Keratinocyte (primary cell): ENCODE measurements at regions not wholly inside any gene's neighbourhood (a gene's known extent, or its start where the extent isn't known, plus 50 kb on each side); places are given as distances from the start of the nearest gene placed in this dataset.

Experiments
- DNase-seq: peaks from one replicate; pipeline ENCODE4 v3.0.0-alpha.2; 2011; ENCODE audit warnings: low read depth, missing footprints, low spot score
- FAIRE-seq: peaks from 2 replicates; lab custom pipeline; 2011; peaks lifted over from hg19 to GRCh38; lab: Jason Lieb, UNC
- H2AFZ ChIP-seq: 2 replicates; pipeline ENCODE4 v1.6.0; 2012; ENCODE audit warnings: low read length, control low read depth, inconsistent platforms; ENCODE audit not compliant: control insufficient read depth
- H3K27ac ChIP-seq: 2 replicates; pipeline ENCODE4 v1.5.1; 2011; ENCODE audit warnings: low read length; ENCODE audit not compliant: control insufficient read depth, insufficient read depth
- H3K27me3 ChIP-seq: 3 replicates; pipeline ENCODE4 v1.6.0; 2011; ENCODE audit warnings: low read length; ENCODE audit not compliant: control insufficient read depth, insufficient read depth; ENCODE audit errors: extremely low read depth
- H3K36me3 ChIP-seq, 2 experiments: 2 replicates in 1 of 2; 3 replicates in 1 of 2; pipeline ENCODE4 v1.5.1; 2011; ENCODE audit warnings: low read length in 2 of 2, mild to moderate bottlenecking in 1 of 2; ENCODE audit not compliant: control insufficient read depth in 2 of 2, insufficient read depth in 2 of 2; ENCODE audit errors: extremely low read depth in 1 of 2
- H3K4me1 ChIP-seq: 3 replicates; pipeline ENCODE4 v1.5.1; 2011; ENCODE audit warnings: low read length; ENCODE audit not compliant: control insufficient read depth, insufficient read depth; ENCODE audit errors: extremely low read depth
- H3K4me2 ChIP-seq: 3 replicates; pipeline ENCODE4 v1.6.0; 2011; ENCODE audit warnings: low read depth, low read length; ENCODE audit not compliant: control insufficient read depth, insufficient read depth; ENCODE audit errors: extremely low read depth
- H3K4me3 ChIP-seq, 3 experiments: fragments of 200-600 bp in 1 of 3; sonication (generic) in 1 of 3; 2 replicates in 2 of 3; 3 replicates in 1 of 3; pipeline ENCODE4 v1.5.1; 2011 to 2016; ENCODE audit warnings: low read length in 3 of 3, mild to moderate bottlenecking in 3 of 3, control low read depth in 2 of 3, inconsistent platforms in 1 of 3, low read depth in 1 of 3, mixed read lengths in 1 of 3, mixed run types in 1 of 3, moderate library complexity in 1 of 3; ENCODE audit not compliant: control insufficient read depth in 2 of 3, insufficient read depth in 2 of 3; ENCODE audit errors: extremely low read depth in 1 of 3
- H3K79me2 ChIP-seq: 2 replicates; pipeline ENCODE4 v1.6.0; 2012; ENCODE audit warnings: low read length; ENCODE audit not compliant: control insufficient read depth, insufficient read depth
- H3K9ac ChIP-seq: 3 replicates; pipeline ENCODE4 v1.6.0; 2011; ENCODE audit warnings: low read length; ENCODE audit not compliant: control insufficient read depth, insufficient read depth; ENCODE audit errors: extremely low read depth
- H3K9me1 ChIP-seq: 3 replicates; pipeline ENCODE4 v1.6.0; 2011; ENCODE audit warnings: low read length; ENCODE audit not compliant: control insufficient read depth, insufficient read depth; ENCODE audit errors: extremely low read depth
- H3K9me3 ChIP-seq: 2 replicates; pipeline ENCODE4 v1.5.1; 2012; ENCODE audit warnings: low read depth, low read length; ENCODE audit not compliant: control insufficient read depth
- H4K20me1 ChIP-seq: 3 replicates; pipeline ENCODE4 v1.6.0; 2011; ENCODE audit warnings: low read length; ENCODE audit not compliant: control insufficient read depth, insufficient read depth; ENCODE audit errors: extremely low read depth
- EZH2 ChIP-seq: IDR thresholded peaks from one replicate; pipeline ENCODE4 v1.6.1; 2012; ENCODE audit warnings: inconsistent platforms, mild to moderate bottlenecking, low read length, moderate library complexity
- dilution Hi-C: fragments of 300-500 bp; cut with MboI; formaldehyde crosslinking; loops from one replicate; pipeline ENCODE4 v1.7.0; 2020; ENCODE audit warnings: low sequenced_read_pairs; ENCODE audit not compliant: extremely low pct_ligation_motif_present
- TF ChIP-seq, protein P1 (sequence below), 3 experiments: IDR thresholded peaks in 1 of 3; conservative IDR thresholded peaks in 1 of 3; optimal IDR thresholded peaks in 1 of 3; 2 replicates in 2 of 3; 3 replicates in 1 of 3; pipeline versions ENCODE3 to v1.5.1; 2011; ENCODE audit warnings: low read length in 3 of 3, mild to moderate bottlenecking in 3 of 3, moderate library complexity in 2 of 3, control low read depth in 1 of 3, inconsistent platforms in 1 of 3; ENCODE audit not compliant: insufficient read depth in 2 of 3; ENCODE audit errors: extremely low read depth in 1 of 3

DNA sequence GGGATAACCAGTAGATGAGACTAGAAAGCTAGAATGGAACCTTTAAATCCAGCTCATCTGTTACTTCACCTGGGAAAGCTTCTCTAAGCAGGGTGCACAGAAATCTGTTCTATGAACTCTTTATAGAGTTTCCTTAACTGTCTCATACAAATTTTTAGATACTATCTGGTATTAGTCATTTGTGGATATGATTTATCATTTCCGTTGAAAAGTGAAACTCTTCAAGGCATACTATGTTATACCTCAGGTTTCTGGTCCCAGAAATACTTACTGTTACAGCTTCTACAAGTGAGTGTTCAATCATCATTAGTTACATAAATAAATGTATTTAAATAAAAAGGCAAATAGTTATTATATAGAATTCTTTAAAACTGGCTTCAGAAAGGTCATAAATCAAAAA is 298.3 kb upstream of the AGA start:
- peaks cover 17% of the 10 kb centered on the region for H3K4me1 ChIP-seq
- peak overlapping the region in 2 of 3 experiments; percentile 8 to 34 for H3K4me3 ChIP-seq
- H3K79me2 ChIP-seq: no peaks in the 10 kb centered on the region
- no peak for DNase-seq
- H3K36me3 ChIP-seq: no peaks in the 10 kb centered on the region
- no peaks in the 10 kb centered on the region for H3K9me3 ChIP-seq
- dilution Hi-C loops: no loop called here
- no peak for TF ChIP-seq EZH2
- TF ChIP-seq, protein P1, sequence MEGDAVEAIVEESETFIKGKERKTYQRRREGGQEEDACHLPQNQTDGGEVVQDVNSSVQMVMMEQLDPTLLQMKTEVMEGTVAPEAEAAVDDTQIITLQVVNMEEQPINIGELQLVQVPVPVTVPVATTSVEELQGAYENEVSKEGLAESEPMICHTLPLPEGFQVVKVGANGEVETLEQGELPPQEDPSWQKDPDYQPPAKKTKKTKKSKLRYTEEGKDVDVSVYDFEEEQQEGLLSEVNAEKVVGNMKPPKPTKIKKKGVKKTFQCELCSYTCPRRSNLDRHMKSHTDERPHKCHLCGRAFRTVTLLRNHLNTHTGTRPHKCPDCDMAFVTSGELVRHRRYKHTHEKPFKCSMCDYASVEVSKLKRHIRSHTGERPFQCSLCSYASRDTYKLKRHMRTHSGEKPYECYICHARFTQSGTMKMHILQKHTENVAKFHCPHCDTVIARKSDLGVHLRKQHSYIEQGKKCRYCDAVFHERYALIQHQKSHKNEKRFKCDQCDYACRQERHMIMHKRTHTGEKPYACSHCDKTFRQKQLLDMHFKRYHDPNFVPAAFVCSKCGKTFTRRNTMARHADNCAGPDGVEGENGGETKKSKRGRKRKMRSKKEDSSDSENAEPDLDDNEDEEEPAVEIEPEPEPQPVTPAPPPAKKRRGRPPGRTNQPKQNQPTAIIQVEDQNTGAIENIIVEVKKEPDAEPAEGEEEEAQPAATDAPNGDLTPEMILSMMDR (optimal IDR thresholded peaks at IDR 0.05 in 1 of 3, IDR thresholded peaks at IDR 0.05 in 1 of 3, conservative IDR thresholded peaks at IDR 0.05 in 1 of 3; ENCODE audit: extremely low read depth in 1 of 3, insufficient read depth in 2 of 3, low read length in 3 of 3): no peak
- H3K27ac ChIP-seq: peak overlapping the region; percentile 69
- H2AFZ ChIP-seq: peak overlapping the region; percentile 51
- H3K4me2 ChIP-seq: peak overlapping the region; percentile 59
- H3K9ac ChIP-seq: no peak overlapping the region
- H3K27me3 ChIP-seq: no peaks in the 10 kb centered on the region
- H3K9me1 ChIP-seq: no peaks in the 10 kb centered on the region
- FAIRE-seq: peak; percentile 44
- H4K20me1 ChIP-seq: no peaks in the 10 kb centered on the region

DNA sequence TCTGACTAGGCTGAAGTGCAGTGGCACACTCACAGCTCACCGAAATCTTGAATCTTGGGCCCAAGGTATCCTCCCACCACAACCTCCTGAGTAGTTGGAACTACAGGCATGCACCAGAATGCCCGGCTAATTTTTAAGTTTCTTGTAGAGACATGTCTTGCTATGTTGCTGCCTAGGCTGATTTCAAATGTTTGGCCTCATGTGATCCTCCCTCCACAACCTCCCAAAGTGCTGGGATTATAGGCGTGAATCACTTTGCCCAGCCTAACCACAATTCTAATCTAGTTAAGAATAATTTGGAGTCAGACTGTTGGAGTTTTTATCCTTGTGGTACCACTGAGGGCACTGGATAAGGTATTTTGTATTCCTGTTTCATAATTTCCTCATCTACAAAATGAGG is 317.5 kb upstream of the AGA start:
- Histone ChIP-seq H3K27ac (no peak overlapping the region), H3K36me3 (no peaks in the 10 kb centered on the region), H3K4me2 (peak overlapping the region; percentile 47), H3K9me3 (no peaks in the 10 kb centered on the region), H3K9ac (no peak overlapping the region), H2AFZ (peak overlapping the region; percentile 27), H3K4me3 (no peak overlapping the region), H4K20me1 (no peaks in the 10 kb centered on the region), H3K4me1 (peaks cover 13% of the 10 kb centered on the region), H3K79me2 (no peaks in the 10 kb centered on the region), H3K9me1 (no peaks in the 10 kb centered on the region), H3K27me3 (no peaks in the 10 kb centered on the region)
- peak; percentile 74 for FAIRE-seq
- dilution Hi-C loops: no loop called here
- TF ChIP-seq EZH2: no peak
- TF ChIP-seq, protein P1 (optimal IDR thresholded peaks at IDR 0.05 in 1 of 3, IDR thresholded peaks at IDR 0.05 in 1 of 3, conservative IDR thresholded peaks at IDR 0.05 in 1 of 3; ENCODE audit: extremely low read depth in 1 of 3, insufficient read depth in 2 of 3, low read length in 3 of 3): no peak
- peak; percentile 66 for DNase-seq
